Motor neuron (in vitro differentiated cells): ENCODE measurements at regions not wholly inside any gene's neighbourhood (a gene's known extent, or its start where the extent isn't known, plus 50 kb on each side); places are given as distances from the start of the nearest gene placed in this dataset.

ENCODE experiments used
- ATAC-seq, 8 experiments: fragments of 200-7000 bp; cut with Tn5 transposase; replicated peaks in 6 of 8; 2 replicates each; pipeline ENCODE4 v1.8.0; 2021; ENCODE audit warnings: mild to moderate bottlenecking in 8 of 8, moderate library complexity in 8 of 8
- H3K27ac ChIP-seq, 2 donors: fragments of 250-450 bp; sonication (Bioruptor Pico); 2 replicates each; pipeline ENCODE4 v1.9.0; 2021; ENCODE audit warnings: antibody characterized with exemption in 2 of 2, mild to moderate bottlenecking in 2 of 2, moderate library complexity in 1 of 2
- H3K4me1 ChIP-seq, 2 donors: fragments of 250-450 bp; sonication (Bioruptor Pico); replicated peaks in 1 of 2; 2 replicates each; pipeline ENCODE4 v1.6.1; 2021; ENCODE audit warnings: antibody characterized with exemption in 2 of 2, mild to moderate bottlenecking in 2 of 2, moderate library complexity in 1 of 2
- H3K4me3 ChIP-seq, 5 donors: fragments of 250-450 bp; sonication (Bioruptor Pico); 2 replicates each; pipeline ENCODE4 v1.9.0; 2021; ENCODE audit warnings: antibody characterized with exemption in 5 of 5, mild to moderate bottlenecking in 5 of 5, moderate library complexity in 4 of 5
- WGBS, 10 experiments: fragments of 450-650 bp; shearing (Covaris generic); methylation state at CpG; one replicate each; pipeline ENCODE4 v1.0.0; 2022; 5-methylcytosine and 5-hydroxymethylcytosine counted together
- in situ Hi-C, 9 experiments: fragments of 400-800 bp; cut with MboI; loops; one replicate each; pipeline ENCODE4 v1.15.0; 2021; ENCODE audit warnings: low sequenced_read_pairs in 9 of 9, low pct_unique_long_range_greater_than_20kb in 2 of 9; ENCODE audit not compliant: unreplicated experiment in 9 of 9

GRCh38 chr15:25981114-25981513 is 118.0 kb upstream of the ATP10A start:
- Histone ChIP-seq H3K27ac (no peak overlapping the region), H3K4me3 (no peak overlapping the region), H3K4me1 (peaks cover 11 to 13% of the 10 kb centered on the region in 2 donors)
- ATAC-seq = no peak
- WGBS, 10 experiments = 0 to 100% (median 78%) methylated on average over 1 to 3 of the region's 3 CpGs; no CpG with 5 or more reads in 1 of the 10 experiments
- in situ Hi-C loops = no loop called here

- H3K4me3 ChIP-seq = no peak overlapping the region
- in situ Hi-C loops = loop anchor here in 1 of 9 experiments (25.0 kb wide), 1 partner anchor 290 kb away; no protein-coding TSS in a partner anchor
- peaks cover 22 to 29% of the 10 kb centered on the region in 2 donors for H3K4me1 ChIP-seq
- peak overlapping the region; percentile 51 to 70 for H3K27ac ChIP-seq
- ATAC-seq = peak in 5 of 8 experiments; percentile 44 to 67 (median 54)
- WGBS, 10 experiments = 0 to 100% (median 50%) methylated on average over 1 to 4 of the region's 4 CpGs; no CpG with 5 or more reads in 1 of the 10 experiments
Measured at GRCh38 chr15:25972141-25972675, 109.1 kb upstream of the ATP10A start.

DNA sequence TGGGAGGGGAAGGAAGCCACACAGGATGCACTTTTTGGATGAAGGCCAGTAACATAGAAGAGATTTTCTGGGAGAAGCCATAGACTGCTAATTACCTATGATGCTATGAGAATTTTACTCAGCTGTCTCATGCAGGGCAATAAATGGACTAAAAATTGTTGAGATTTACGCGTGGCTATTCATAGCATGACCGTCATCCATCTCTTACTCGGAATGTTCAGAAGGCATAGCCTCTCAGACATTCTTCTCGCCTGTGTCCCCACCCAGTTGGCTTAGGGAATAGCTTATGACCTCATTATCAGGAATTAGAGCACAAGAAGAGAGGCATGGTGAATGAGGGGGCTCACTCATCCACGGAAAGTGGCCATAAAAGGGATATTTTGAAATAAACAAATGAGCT is 107.9 kb upstream of the ATP10A start:
- Histone ChIP-seq H3K4me3 (no peak overlapping the region), H3K4me1 (peaks cover 24 to 29% of the 10 kb centered on the region in 2 donors), H3K27ac (no peak overlapping the region)
- WGBS, 10 experiments = 20 to 67% (median 50%) methylated on average over 1 to 6 of the region's 6 CpGs; no CpG with 5 or more reads in 1 of the 10 experiments
- in situ Hi-C loops = loop anchor here in 1 of 9 experiments (25.0 kb wide), 1 partner anchor 291 kb away; no protein-coding TSS in a partner anchor
- peak; percentile 17 to 95 (median 92) for ATAC-seq

GRCh38 chr15:25969886-25970285 is 106.8 kb upstream of the ATP10A start:
- in situ Hi-C loops = loop anchor here in 1 of 9 experiments (25.0 kb wide), 1 partner anchor 292 kb away; no protein-coding TSS in a partner anchor
- peaks cover 28 to 29% of the 10 kb centered on the region in 2 donors for H3K4me1 ChIP-seq
- no peak for ATAC-seq
- no peak overlapping the region for H3K27ac ChIP-seq
- H3K4me3 ChIP-seq = no peak overlapping the region
- 0 to 100% (median 86%) methylated on average over 1 to 4 of the region's 4 CpGs; no CpG with 5 or more reads in 1 of the 10 experiments for WGBS, 10 experiments

GRCh38 chr15:25967116-25967515 is 104.0 kb upstream of the ATP10A start:
- in situ Hi-C loops = loop anchor here in 1 of 9 experiments (25.0 kb wide), 1 partner anchor 295 kb away; no protein-coding TSS in a partner anchor
- Histone ChIP-seq H3K4me1 (peaks cover 20 to 21% of the 10 kb centered on the region in 2 donors), H3K4me3 (no peak overlapping the region), H3K27ac (no peak overlapping the region)
- peak in 2 of 8 experiments; percentile 29 to 33 for ATAC-seq
- WGBS, 10 experiments = 0 to 100% (median 63%) methylated on average over 1 to 3 of the region's 3 CpGs; no CpG with 5 or more reads in 4 of the 10 experiments

GRCh38 chr15:25965326-25965725 is 102.2 kb upstream of the ATP10A start:
- Histone ChIP-seq H3K4me3 (no peak overlapping the region), H3K4me1 (peaks cover 3 to 6% of the 10 kb centered on the region in 2 donors), H3K27ac (no peak overlapping the region)
- in situ Hi-C loops = loop anchor here in 1 of 9 experiments (25.0 kb wide), 1 partner anchor 297 kb away; no protein-coding TSS in a partner anchor
- 0 to 100% (median 37%) methylated on average over 1 to 4 of the region's 5 CpGs; no CpG with 5 or more reads in 1 of the 10 experiments for WGBS, 10 experiments
- ATAC-seq = peak in 5 of 8 experiments; percentile 62 to 73 (median 69)

DNA sequence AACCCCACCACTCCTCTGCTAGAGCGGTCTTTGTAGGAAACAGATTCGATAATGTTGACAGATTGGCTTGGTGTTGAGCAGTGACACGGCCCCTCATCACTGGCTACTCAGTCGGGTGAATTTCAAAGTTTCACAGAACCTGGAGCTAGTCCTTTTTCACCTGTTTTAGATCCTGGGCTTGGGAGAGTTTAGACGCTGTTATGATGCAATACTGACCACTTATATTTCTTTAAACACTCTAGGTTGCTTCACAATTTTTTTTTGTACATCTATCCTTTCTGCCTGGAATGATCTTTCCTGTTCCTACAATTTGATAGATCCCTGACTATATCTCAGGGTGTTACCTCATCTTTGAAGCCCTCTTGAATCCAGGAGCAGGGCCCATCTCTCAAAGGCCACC is 97.1 kb upstream of the ATP10A start:
- ATAC-seq = no peak
- WGBS, 10 experiments = 0 to 92% (median 63%) methylated on average over 1 to 4 of the region's 5 CpGs; no CpG with 5 or more reads in 2 of the 10 experiments

GRCh38 chr15:25959100-25959499 is 96.0 kb upstream of the ATP10A start:
- H3K27ac ChIP-seq = no peak overlapping the region
- no peaks in the 10 kb centered on the region for H3K4me1 ChIP-seq
- peak in 2 of 8 experiments; percentile 50 to 80 for ATAC-seq
- 0 to 71% (median 0%) methylated on average over 1 of the region's 1 CpG; no CpG with 5 or more reads in 7 of the 10 experiments for WGBS, 10 experiments
- in situ Hi-C loops = loop anchor here in 1 of 9 experiments (25.0 kb wide), 1 partner anchor 303 kb away; no protein-coding TSS in a partner anchor
- H3K4me3 ChIP-seq = no peak overlapping the region

More for the DNA sequence above, 97.1 kb upstream of the ATP10A start:
- H3K4me1 ChIP-seq = no peaks in the 10 kb centered on the region
- no peak overlapping the region for H3K4me3 ChIP-seq
- H3K27ac ChIP-seq = no peak overlapping the region
- in situ Hi-C loops = loop anchor here in 1 of 9 experiments (25.0 kb wide), 1 partner anchor 302 kb away; no protein-coding TSS in a partner anchor

- 40 to 100% (median 100%) methylated on average over 1 to 2 of the region's 2 CpGs; no CpG with 5 or more reads in 5 of the 10 experiments for WGBS, 10 experiments
- Histone ChIP-seq H3K27ac (no peak overlapping the region), H3K4me1 (no peaks in the 10 kb centered on the region), H3K4me3 (no peak overlapping the region)
- in situ Hi-C loops = loop anchor here in 1 of 9 experiments (25.0 kb wide), 1 partner anchor 307 kb away; no protein-coding TSS in a partner anchor
- peak in 3 of 8 experiments; percentile 63 to 71 (median 63) for ATAC-seq
Measured at GRCh38 chr15:25955628-25956027, 92.5 kb upstream of the ATP10A start.

DNA sequence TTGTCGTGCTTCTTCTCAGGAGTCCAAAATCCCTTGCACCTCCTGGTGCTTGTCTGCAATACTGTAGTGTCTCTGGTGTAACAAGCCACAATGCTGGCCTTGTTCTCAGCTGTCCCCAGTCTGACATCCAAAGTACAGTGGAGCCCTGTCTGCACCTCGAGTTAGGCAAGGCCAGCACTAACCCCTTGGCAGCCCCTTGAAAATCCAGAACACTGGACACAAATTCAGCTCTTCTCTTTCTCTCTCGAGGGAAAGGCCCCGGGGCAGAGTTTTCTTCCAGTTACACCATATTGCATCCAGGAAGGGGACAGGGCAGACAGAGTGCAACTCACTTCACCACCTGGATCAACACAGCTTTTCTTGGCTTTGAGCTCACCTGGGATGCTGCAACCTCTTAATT is 91.3 kb upstream of the ATP10A start:
- 0 to 83% (median 55%) methylated on average over 1 to 3 of the region's 4 CpGs; no CpG with 5 or more reads in 4 of the 10 experiments for WGBS, 10 experiments
- Histone ChIP-seq H3K4me1 (no peaks in the 10 kb centered on the region), H3K27ac (no peak overlapping the region), H3K4me3 (no peak overlapping the region)
- ATAC-seq = no peak
- in situ Hi-C loops = loop anchor here in 1 of 9 experiments (25.0 kb wide), 1 partner anchor 308 kb away; no protein-coding TSS in a partner anchor

DNA sequence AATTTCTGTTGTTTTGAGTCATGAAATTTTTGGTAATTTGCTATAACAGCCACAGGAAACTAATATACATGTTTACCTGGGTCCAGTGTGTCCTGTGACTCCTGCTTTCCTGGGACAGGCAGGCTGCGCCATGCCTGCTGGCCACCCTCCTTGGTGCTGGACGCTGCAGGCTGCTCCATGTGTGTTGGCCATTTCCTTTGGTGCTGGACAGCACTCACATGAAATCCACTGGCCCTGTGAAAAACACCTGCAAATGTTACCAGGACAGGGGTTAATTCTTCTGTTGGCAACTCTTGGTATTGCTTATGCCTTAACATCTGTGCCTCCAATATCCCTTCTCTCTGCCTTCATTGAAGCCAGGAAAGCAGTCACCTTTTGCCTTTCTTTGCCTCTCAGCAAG is 86.9 kb upstream of the ATP10A start:
- in situ Hi-C loops = loop anchor here in 1 of 9 experiments (25.0 kb wide), 1 partner anchor 312 kb away; no protein-coding TSS in a partner anchor
- peaks cover 15 to 18% of the 10 kb centered on the region in 2 donors for H3K4me1 ChIP-seq
- H3K27ac ChIP-seq = no peak overlapping the region
- no peak overlapping the region for H3K4me3 ChIP-seq
- 80 to 100% (median 100%) methylated on average over 1 to 2 of the region's 2 CpGs; no CpG with 5 or more reads in 6 of the 10 experiments for WGBS, 10 experiments
- ATAC-seq = no peak

DNA sequence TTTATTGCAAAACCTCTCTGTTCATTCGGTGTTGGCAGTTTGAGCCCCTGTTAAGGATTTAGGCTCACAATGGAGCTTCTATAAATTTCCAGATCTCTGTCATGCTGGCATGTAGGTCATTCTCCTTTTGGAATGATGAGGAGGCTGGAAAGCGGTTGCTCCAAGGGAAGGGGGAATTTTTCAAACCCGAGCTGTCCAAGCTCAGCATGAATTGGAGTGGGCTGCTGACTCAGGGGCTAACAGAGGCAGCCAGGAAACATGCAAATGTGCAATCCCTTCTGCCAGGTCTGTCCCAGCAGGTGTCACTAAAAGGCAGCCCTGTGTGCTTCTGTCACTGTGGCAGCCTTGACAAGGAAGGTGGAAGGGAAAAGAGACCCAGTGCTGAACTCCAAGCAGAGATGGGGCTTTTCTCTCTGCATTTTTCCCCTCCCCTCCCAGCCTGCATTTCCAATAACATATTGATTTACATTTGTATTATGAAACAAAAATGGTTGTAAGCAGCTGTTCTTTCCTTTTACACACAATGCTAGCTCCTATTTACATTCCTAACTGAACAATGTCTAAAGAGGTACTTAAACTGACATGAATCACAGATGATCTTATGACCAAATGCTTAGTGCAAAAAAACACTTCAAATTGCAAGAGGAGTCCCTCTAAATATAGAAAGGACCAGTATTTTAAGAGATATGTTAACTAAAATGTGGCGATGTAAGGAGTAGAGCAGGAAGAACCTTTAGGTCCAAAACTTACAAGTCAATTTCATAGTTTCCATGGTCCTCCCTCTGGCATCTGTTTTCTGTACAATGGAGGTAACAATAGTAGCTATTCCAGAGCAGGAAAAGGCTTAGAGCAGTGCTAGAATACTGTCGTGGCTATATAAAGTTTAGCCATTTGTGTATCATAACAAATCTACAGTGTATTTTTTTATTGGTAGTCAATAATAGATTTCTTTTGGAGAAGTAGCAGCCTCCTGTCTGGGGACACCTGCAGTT is 84.5 kb upstream of the ATP10A start:
- in situ Hi-C loops = loop anchor here in 6 of 9 experiments (25.0 kb wide), 4 partner anchors 90 to 915 kb away; partner anchors contain the start of gene GABRA5 (in 2 of the 6)
- Histone ChIP-seq H3K27ac (peak overlapping the region in 1 of 2 donors; percentile 61), H3K4me3 (no peak overlapping the region), H3K4me1 (peaks cover 17 to 18% of the 10 kb centered on the region in 2 donors)
- ATAC-seq = peak in 5 of 8 experiments; percentile 47 to 73 (median 62)
- 0 to 36% (median 15%) methylated on average over 1 to 5 of the region's 5 CpGs for WGBS, 10 experiments
